ENCODE measurements at regions not wholly inside any gene's neighbourhood (a gene's known extent, or its start where the extent isn't known, plus 50 kb on each side); places are given as distances from the start of the nearest gene placed in this dataset.

- POLR2A ChIA-PET (ENCODE audit: low non-redundant PET): no interaction called here
- no peak for TF ChIP-seq EZH2 (IDR thresholded peaks at IDR 0.05; ENCODE audit: borderline replicate concordance, low read depth, low read length, poor library complexity, severe bottlenecking)
- TF ChIP-seq, protein P1, sequence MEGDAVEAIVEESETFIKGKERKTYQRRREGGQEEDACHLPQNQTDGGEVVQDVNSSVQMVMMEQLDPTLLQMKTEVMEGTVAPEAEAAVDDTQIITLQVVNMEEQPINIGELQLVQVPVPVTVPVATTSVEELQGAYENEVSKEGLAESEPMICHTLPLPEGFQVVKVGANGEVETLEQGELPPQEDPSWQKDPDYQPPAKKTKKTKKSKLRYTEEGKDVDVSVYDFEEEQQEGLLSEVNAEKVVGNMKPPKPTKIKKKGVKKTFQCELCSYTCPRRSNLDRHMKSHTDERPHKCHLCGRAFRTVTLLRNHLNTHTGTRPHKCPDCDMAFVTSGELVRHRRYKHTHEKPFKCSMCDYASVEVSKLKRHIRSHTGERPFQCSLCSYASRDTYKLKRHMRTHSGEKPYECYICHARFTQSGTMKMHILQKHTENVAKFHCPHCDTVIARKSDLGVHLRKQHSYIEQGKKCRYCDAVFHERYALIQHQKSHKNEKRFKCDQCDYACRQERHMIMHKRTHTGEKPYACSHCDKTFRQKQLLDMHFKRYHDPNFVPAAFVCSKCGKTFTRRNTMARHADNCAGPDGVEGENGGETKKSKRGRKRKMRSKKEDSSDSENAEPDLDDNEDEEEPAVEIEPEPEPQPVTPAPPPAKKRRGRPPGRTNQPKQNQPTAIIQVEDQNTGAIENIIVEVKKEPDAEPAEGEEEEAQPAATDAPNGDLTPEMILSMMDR (conservative IDR thresholded peaks at IDR 0.05; ENCODE audit: low read depth, low read length): no peak
- intact Hi-C loops (cut with micrococcal nuclease; ENCODE audit: unreplicated experiment): no loop called here
Measured at GRCh38 chr6:98179606-98180005, 654.8 kb upstream of the POU3F2 start.

DNA sequence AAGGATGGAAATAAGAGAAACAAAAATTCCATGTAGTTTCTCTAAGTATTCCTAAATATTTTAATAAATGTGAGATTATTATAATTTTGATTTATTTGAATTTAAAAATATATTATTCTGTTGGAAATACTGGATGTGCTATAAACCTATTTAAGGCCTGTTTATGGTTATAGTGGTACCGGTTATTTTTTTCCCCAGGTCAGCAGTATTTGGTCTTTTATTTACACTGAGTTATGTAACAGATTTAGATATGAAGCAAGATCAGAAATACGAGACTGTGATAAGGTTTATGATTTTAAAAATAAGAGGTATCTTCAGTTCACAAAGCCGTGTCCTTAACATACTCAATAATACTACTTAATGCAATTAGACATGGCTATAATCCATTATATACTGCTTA is 634.3 kb upstream of the POU3F2 start:
- Histone ChIP-seq H3K36me3 (ENCODE audit: insufficient read depth, low read length, poor library complexity, severe bottlenecking) (no peaks in the 10 kb centered on the region), H3K27me3 (replicated peaks; ENCODE audit: insufficient read depth, low read depth, low read length, poor library complexity) (no peaks in the 10 kb centered on the region), H3K27ac (ENCODE audit: low read depth, low read length, poor library complexity, severe bottlenecking) (no peak overlapping the region), H3K9me3 (ENCODE audit: low read depth, low read length, poor library complexity, severe bottlenecking) (no peaks in the 10 kb centered on the region), H3K4me1 (ENCODE audit: insufficient read depth, low read length, poor library complexity, severe bottlenecking) (no peaks in the 10 kb centered on the region), H3K4me3 (ENCODE audit: low read depth, low read length, poor library complexity, severe bottlenecking) (no peak overlapping the region)
- CTCF ChIA-PET: no interaction called here
- no peak for TF ChIP-seq EZH2 (IDR thresholded peaks at IDR 0.05; ENCODE audit: borderline replicate concordance, low read depth, low read length, poor library complexity, severe bottlenecking)
- TF ChIP-seq, protein P1 (conservative IDR thresholded peaks at IDR 0.05; ENCODE audit: low read depth, low read length): no peak
- DNase-seq (ENCODE audit: low spot score): no peak
- no TSS peak for BruUV-seq (replicated peaks)
- POLR2A ChIA-PET (ENCODE audit: low non-redundant PET): no interaction called here
- intact Hi-C loops (cut with micrococcal nuclease; ENCODE audit: unreplicated experiment): no loop called here

More at GRCh38 chr6:98179606-98180005, 654.8 kb upstream of the POU3F2 start:
- Histone ChIP-seq H3K36me3 (ENCODE audit: insufficient read depth, low read length, poor library complexity, severe bottlenecking) (no peaks in the 10 kb centered on the region), H3K27me3 (replicated peaks; ENCODE audit: insufficient read depth, low read depth, low read length, poor library complexity) (no peaks in the 10 kb centered on the region), H3K4me3 (ENCODE audit: low read depth, low read length, poor library complexity, severe bottlenecking) (no peak overlapping the region), H3K27ac (ENCODE audit: low read depth, low read length, poor library complexity, severe bottlenecking) (no peak overlapping the region), H3K4me1 (ENCODE audit: insufficient read depth, low read length, poor library complexity, severe bottlenecking) (no peaks in the 10 kb centered on the region), H3K9me3 (ENCODE audit: low read depth, low read length, poor library complexity, severe bottlenecking) (no peaks in the 10 kb centered on the region)
- no TSS peak for BruUV-seq (replicated peaks)
- CTCF ChIA-PET: no interaction called here
- DNase-seq (ENCODE audit: low spot score): no peak

DNA sequence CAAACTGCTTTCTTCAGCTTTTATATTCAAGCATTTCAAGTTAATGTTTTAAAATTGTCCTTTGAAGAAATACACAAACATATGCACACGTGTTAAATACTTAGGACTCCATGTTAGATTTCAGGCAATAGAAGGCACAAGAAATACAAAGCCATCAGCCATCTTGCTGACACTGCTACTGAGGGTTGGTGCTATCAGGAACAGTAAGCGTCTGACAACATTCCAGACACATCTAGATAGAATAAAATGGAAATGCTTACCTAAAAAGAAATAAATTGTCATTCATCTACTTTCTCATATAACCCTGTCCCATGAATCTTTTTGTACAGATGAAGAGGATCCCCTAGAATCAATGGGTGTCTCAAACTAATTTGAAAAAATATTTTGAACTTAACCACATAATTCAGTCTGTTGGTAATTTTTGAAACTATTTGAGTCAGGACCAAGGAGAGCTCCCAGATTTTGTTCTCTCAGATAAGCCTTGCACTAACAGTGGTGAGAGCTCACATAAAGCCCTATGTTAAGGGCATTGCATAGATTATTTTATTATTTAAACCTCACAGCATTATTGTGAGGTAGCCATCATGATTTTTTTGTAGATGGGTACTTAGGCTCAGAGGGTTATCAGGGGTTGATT is 631.1 kb upstream of the POU3F2 start:
- Histone ChIP-seq H3K9me3 (ENCODE audit: low read depth, low read length, poor library complexity, severe bottlenecking) (no peaks in the 10 kb centered on the region), H3K36me3 (ENCODE audit: insufficient read depth, low read length, poor library complexity, severe bottlenecking) (no peaks in the 10 kb centered on the region), H3K4me1 (ENCODE audit: insufficient read depth, low read length, poor library complexity, severe bottlenecking) (no peaks in the 10 kb centered on the region), H3K27ac (ENCODE audit: low read depth, low read length, poor library complexity, severe bottlenecking) (no peak overlapping the region), H3K4me3 (ENCODE audit: low read depth, low read length, poor library complexity, severe bottlenecking) (no peak overlapping the region), H3K27me3 (replicated peaks; ENCODE audit: insufficient read depth, low read depth, low read length, poor library complexity) (no peaks in the 10 kb centered on the region)
- DNase-seq (ENCODE audit: low spot score): peak; percentile 34
- no TSS peak for BruUV-seq (replicated peaks)
- intact Hi-C loops (cut with micrococcal nuclease; ENCODE audit: unreplicated experiment): no loop called here
- ChIA-PET POLR2A (ENCODE audit: low non-redundant PET) (no interaction called here), CTCF (no interaction called here)
- TF ChIP-seq EZH2 (IDR thresholded peaks at IDR 0.05; ENCODE audit: borderline replicate concordance, low read depth, low read length, poor library complexity, severe bottlenecking): no peak
- TF ChIP-seq, protein P1 (conservative IDR thresholded peaks at IDR 0.05; ENCODE audit: low read depth, low read length): no peak
